ENCODE measurements at regions not wholly inside any gene's neighbourhood (a gene's known extent, or its start where the extent isn't known, plus 50 kb on each side); places are given as distances from the start of the nearest gene placed in this dataset.

DNA sequence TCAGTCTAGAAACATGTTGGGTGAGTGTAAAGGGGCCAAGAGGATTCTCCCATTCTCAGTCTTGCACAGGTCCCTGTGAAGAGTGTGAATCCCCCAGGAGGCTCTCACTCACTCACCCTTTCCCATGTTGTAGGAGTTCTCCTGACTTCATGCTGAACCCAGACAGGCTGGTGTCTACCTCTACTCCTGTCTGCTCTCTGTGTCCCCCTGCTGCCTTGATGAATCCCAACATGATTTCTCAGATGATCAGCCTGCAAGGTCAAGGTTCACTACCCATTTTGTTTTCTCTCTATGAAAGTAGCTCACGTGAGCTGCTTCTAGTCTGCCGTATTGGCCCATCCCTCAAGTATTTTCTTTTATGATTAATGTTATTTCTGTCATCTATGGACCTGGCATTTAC, 500.6 kb downstream of the ETS1 start:
- Histone ChIP-seq H3K4me3 (no peak overlapping the region), H2AFZ (ENCODE audit: control insufficient read depth, low read depth, low read length) (no peak overlapping the region), H3K36me3 (ENCODE audit: control insufficient read depth in 2 of 2, insufficient read depth in 2 of 2, low read length in 1 of 2) (no peaks in the 10 kb centered on the region), H3K4me2 (ENCODE audit: control insufficient read depth, insufficient read depth) (no peak overlapping the region), H3K4me1 (ENCODE audit: control insufficient read depth, insufficient read depth, low read length) (no peaks in the 10 kb centered on the region), H3K27me3 (replicated peaks in 1 of 2; ENCODE audit: control insufficient read depth in 2 of 2, insufficient read depth in 2 of 2, low read length in 1 of 2) (no peaks in the 10 kb centered on the region), H3K9me3 (replicated peaks; ENCODE audit: control insufficient read depth, insufficient read depth, low read length) (no peaks in the 10 kb centered on the region), H3K79me2 (ENCODE audit: control insufficient read depth, insufficient read depth, low read length) (no peaks in the 10 kb centered on the region), H4K20me1 (ENCODE audit: control insufficient read depth, insufficient read depth) (no peaks in the 10 kb centered on the region), H3K27ac (ENCODE audit: control insufficient read depth, insufficient read depth) (no peak overlapping the region), H3K9ac (ENCODE audit: control insufficient read depth, insufficient read depth, low read length) (no peak overlapping the region)
- TF ChIP-seq RFX5 (IDR thresholded peaks at IDR 0.05; ENCODE audit: low read depth, low read length): no peak
- no peak for TF ChIP-seq RAD21 (IDR thresholded peaks at IDR 0.05; ENCODE audit: insufficient read depth, low read depth, low read length)
- BruUV-seq (replicated peaks): no TSS peak
- POLR2A ChIA-PET: no interaction called here
- intact Hi-C loops (cut with micrococcal nuclease; ENCODE audit: unreplicated experiment) (no loop called here), in situ Hi-C loops (cut with MboI) (no loop called here)
- RAD21 ChIA-PET (ENCODE audit: unreplicated experiment): no interaction called here
- CTCF ChIA-PET: no interaction called here
- SMC1A ChIA-PET (ENCODE audit: uncharacterized antibody, unreplicated experiment): no interaction called here
- DNase-seq (ENCODE audit: low read depth, low spot score): no peak
- no peak for FAIRE-seq
- WGBS (ENCODE audit: insufficient coverage, insufficient replicate concordance, low lambda C conversion rate, missing lambda C conversion rate): 21% methylated on average over 2 of the region's 2 CpGs
- ATAC-seq: no peak

GRCh38 chr11:128085276-128085675, 502.1 kb downstream of the ETS1 start:
- no peak for ATAC-seq
- H3K27me3 ChIP-seq (replicated peaks in 1 of 2; ENCODE audit: control insufficient read depth in 2 of 2, insufficient read depth in 2 of 2, low read length in 1 of 2): no peaks in the 10 kb centered on the region
- in situ Hi-C loops (cut with MboI): no loop called here
- H3K79me2 ChIP-seq (ENCODE audit: control insufficient read depth, insufficient read depth, low read length): no peaks in the 10 kb centered on the region
- H4K20me1 ChIP-seq (ENCODE audit: control insufficient read depth, insufficient read depth): no peaks in the 10 kb centered on the region
- no peak for FAIRE-seq
- no peak overlapping the region for H3K27ac ChIP-seq (ENCODE audit: control insufficient read depth, insufficient read depth)
- intact Hi-C loops (cut with micrococcal nuclease; ENCODE audit: unreplicated experiment): no loop called here
- ChIA-PET CTCF (interaction anchor here (0.9 kb wide), 1 partner anchor 72 kb away, joined by 3 read pairs; no protein-coding TSS in a partner anchor), RAD21 (ENCODE audit: unreplicated experiment) (no interaction called here), POLR2A (no interaction called here), SMC1A (ENCODE audit: uncharacterized antibody, unreplicated experiment) (no interaction called here)
- H2AFZ ChIP-seq (ENCODE audit: control insufficient read depth, low read depth, low read length): no peak overlapping the region
- no TSS peak for BruUV-seq (replicated peaks)
- H3K9ac ChIP-seq (ENCODE audit: control insufficient read depth, insufficient read depth, low read length): no peak overlapping the region
- H3K36me3 ChIP-seq (ENCODE audit: control insufficient read depth in 2 of 2, insufficient read depth in 2 of 2, low read length in 1 of 2): no peaks in the 10 kb centered on the region
- WGBS (ENCODE audit: insufficient coverage, insufficient replicate concordance, low lambda C conversion rate, missing lambda C conversion rate): 0% methylated on average over 1 of the region's 1 CpG
- H3K4me2 ChIP-seq (ENCODE audit: control insufficient read depth, insufficient read depth): no peak overlapping the region
- no peak for DNase-seq (ENCODE audit: low read depth, low spot score)
- no peaks in the 10 kb centered on the region for H3K4me1 ChIP-seq (ENCODE audit: control insufficient read depth, insufficient read depth, low read length)
- no peaks in the 10 kb centered on the region for H3K9me3 ChIP-seq (replicated peaks; ENCODE audit: control insufficient read depth, insufficient read depth, low read length)
- H3K4me3 ChIP-seq: no peak overlapping the region
- TF ChIP-seq KLF5 (IDR thresholded peaks at IDR 0.05; ENCODE audit: partially characterized antibody): no peak
- TF ChIP-seq, protein P1, sequence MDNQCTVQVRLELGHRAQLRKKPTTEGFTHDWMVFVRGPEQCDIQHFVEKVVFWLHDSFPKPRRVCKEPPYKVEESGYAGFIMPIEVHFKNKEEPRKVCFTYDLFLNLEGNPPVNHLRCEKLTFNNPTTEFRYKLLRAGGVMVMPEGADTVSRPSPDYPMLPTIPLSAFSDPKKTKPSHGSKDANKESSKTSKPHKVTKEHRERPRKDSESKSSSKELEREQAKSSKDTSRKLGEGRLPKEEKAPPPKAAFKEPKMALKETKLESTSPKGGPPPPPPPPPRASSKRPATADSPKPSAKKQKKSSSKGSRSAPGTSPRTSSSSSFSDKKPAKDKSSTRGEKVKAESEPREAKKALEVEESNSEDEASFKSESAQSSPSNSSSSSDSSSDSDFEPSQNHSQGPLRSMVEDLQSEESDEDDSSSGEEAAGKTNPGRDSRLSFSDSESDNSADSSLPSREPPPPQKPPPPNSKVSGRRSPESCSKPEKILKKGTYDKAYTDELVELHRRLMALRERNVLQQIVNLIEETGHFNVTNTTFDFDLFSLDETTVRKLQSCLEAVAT (IDR thresholded peaks at IDR 0.05): no peak
- no peak for TF ChIP-seq PRDM15 (CRISPR knock-in tag; IDR thresholded peaks at IDR 0.05)
- no peak for TF ChIP-seq HDAC2 (IDR thresholded peaks at IDR 0.05)
- TF ChIP-seq IKZF2 (IDR thresholded peaks at IDR 0.05): no peak
- no peak for TF ChIP-seq HDAC6 (IDR thresholded peaks at IDR 0.05; ENCODE audit: unreplicated experiment)
- TF ChIP-seq KDM1A (IDR thresholded peaks at IDR 0.05; ENCODE audit: borderline replicate concordance): no peak
- no peak for TF ChIP-seq ETV6 (conservative IDR thresholded peaks at IDR 0.05 in 1 of 2, IDR thresholded peaks at IDR 0.05 in 1 of 2; ENCODE audit: borderline replicate concordance in 1 of 2, low read depth in 1 of 2)
- TF ChIP-seq BRCA1 (IDR thresholded peaks at IDR 0.05; ENCODE audit: low read depth, low read length): no peak
- no peak for TF ChIP-seq POLR2AphosphoS2 (IDR thresholded peaks at IDR 0.05; ENCODE audit: low read depth, low read length)
- no peak for TF ChIP-seq IRF5 (IDR thresholded peaks at IDR 0.05; ENCODE audit: borderline replicate concordance)

Measured in GM12878 (cell line).